ENCODE measurements at regions not wholly inside any gene's neighbourhood (a gene's known extent, or its start where the extent isn't known, plus 50 kb on each side); places are given as distances from the start of the nearest gene placed in this dataset.

- DNase-seq (ENCODE audit: low read depth in 1 of 2, low spot score in 1 of 2) = no peak
- TF ChIP-seq TFCP2L1 (CRISPR knock-in tag; IDR thresholded peaks at IDR 0.05) (no peak), HMGXB4 (CRISPR knock-in tag; IDR thresholded peaks at IDR 0.05; ENCODE audit: borderline replicate concordance) (no peak), HEYL (CRISPR knock-in tag; IDR thresholded peaks at IDR 0.05) (no peak), NFE2L2 (conservative IDR thresholded peaks at IDR 0.05; ENCODE audit: low read length) (no peak), JUN (IDR thresholded peaks at IDR 0.05) (no peak), JUNB (IDR thresholded peaks at IDR 0.05) (no peak), BHLHE40 (IDR thresholded peaks at IDR 0.05; ENCODE audit: low read depth, low read length) (no peak), MYC (IDR thresholded peaks at IDR 0.05; ENCODE audit: borderline replicate concordance, low read length) (no peak), ZFP36 (IDR thresholded peaks at IDR 0.05; ENCODE audit: borderline replicate concordance, partially characterized antibody) (no peak), SMC3 (IDR thresholded peaks at IDR 0.05) (no peak)
- TF ChIP-seq, protein P1, sequence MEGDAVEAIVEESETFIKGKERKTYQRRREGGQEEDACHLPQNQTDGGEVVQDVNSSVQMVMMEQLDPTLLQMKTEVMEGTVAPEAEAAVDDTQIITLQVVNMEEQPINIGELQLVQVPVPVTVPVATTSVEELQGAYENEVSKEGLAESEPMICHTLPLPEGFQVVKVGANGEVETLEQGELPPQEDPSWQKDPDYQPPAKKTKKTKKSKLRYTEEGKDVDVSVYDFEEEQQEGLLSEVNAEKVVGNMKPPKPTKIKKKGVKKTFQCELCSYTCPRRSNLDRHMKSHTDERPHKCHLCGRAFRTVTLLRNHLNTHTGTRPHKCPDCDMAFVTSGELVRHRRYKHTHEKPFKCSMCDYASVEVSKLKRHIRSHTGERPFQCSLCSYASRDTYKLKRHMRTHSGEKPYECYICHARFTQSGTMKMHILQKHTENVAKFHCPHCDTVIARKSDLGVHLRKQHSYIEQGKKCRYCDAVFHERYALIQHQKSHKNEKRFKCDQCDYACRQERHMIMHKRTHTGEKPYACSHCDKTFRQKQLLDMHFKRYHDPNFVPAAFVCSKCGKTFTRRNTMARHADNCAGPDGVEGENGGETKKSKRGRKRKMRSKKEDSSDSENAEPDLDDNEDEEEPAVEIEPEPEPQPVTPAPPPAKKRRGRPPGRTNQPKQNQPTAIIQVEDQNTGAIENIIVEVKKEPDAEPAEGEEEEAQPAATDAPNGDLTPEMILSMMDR (IDR thresholded peaks at IDR 0.05) = no peak
- TF ChIP-seq, protein P2, sequence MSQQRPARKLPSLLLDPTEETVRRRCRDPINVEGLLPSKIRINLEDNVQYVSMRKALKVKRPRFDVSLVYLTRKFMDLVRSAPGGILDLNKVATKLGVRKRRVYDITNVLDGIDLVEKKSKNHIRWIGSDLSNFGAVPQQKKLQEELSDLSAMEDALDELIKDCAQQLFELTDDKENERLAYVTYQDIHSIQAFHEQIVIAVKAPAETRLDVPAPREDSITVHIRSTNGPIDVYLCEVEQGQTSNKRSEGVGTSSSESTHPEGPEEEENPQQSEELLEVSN (IDR thresholded peaks at IDR 0.05; ENCODE audit: borderline replicate concordance, low read depth) = no peak
- POLR2A ChIA-PET = no interaction called here
- no peak for FAIRE-seq
- no peaks in the 10 kb centered on the region for H3K4me1 ChIP-seq
- WGBS (ENCODE audit: missing lambda C conversion rate) = 9% methylated on average over 5 of the region's 5 CpGs
- no peak overlapping the region for H3K4me3 ChIP-seq
- no peak overlapping the region for H3K4me2 ChIP-seq
- no peak for ATAC-seq
- no peak overlapping the region for H3K27ac ChIP-seq
- CTCF ChIA-PET = no interaction called here
- no peaks in the 10 kb centered on the region for H3K9me3 ChIP-seq
These were observed 1010.3 kb upstream of the TENM4 start for GRCh38 chr11:80451105-80451504.

GRCh38 chr11:80448709-80449108 lies 1007.9 kb upstream of the TENM4 start:
- no peaks in the 10 kb centered on the region for H3K4me1 ChIP-seq
- CTCF ChIA-PET = no interaction called here
- ATAC-seq (no peak), DNase-seq (ENCODE audit: low read depth in 1 of 2, low spot score in 1 of 2) (no peak), FAIRE-seq (no peak)
- H3K27ac ChIP-seq = no peak overlapping the region
- WGBS (ENCODE audit: missing lambda C conversion rate) = 4% methylated on average over 2 of the region's 2 CpGs
- H3K9me3 ChIP-seq = no peaks in the 10 kb centered on the region; the same call in 2 of the 3 replicates
- no peak overlapping the region for H3K4me3 ChIP-seq
- POLR2A ChIA-PET = no interaction called here
- no peak for TF ChIP-seq RFX5 (IDR thresholded peaks at IDR 0.05)
- no peak for TF ChIP-seq HMGXB4 (CRISPR knock-in tag; IDR thresholded peaks at IDR 0.05; ENCODE audit: borderline replicate concordance)
- H3K4me2 ChIP-seq = no peak overlapping the region

- no peak overlapping the region for H3K27ac ChIP-seq
- H3K4me2 ChIP-seq = no peak overlapping the region
- CTCF ChIA-PET = no interaction called here
- H3K9me3 ChIP-seq = no peaks in the 10 kb centered on the region; the same call in 2 of the 3 replicates
- no peak overlapping the region for H3K4me3 ChIP-seq
- TF ChIP-seq USF2 (IDR thresholded peaks at IDR 0.05) = no peak
- no peak for TF ChIP-seq HOXB13 (CRISPR knock-in tag; IDR thresholded peaks at IDR 0.05; ENCODE audit: low read depth)
- no peak for TF ChIP-seq NPAS2 (CRISPR knock-in tag; IDR thresholded peaks at IDR 0.05; ENCODE audit: borderline replicate concordance)
- no peak for TF ChIP-seq MAZ (IDR thresholded peaks at IDR 0.05; ENCODE audit: borderline replicate concordance, low read depth, low read length)
- TF ChIP-seq BHLHE40 (IDR thresholded peaks at IDR 0.05; ENCODE audit: low read depth, low read length) = no peak
- TF ChIP-seq, protein P3, sequence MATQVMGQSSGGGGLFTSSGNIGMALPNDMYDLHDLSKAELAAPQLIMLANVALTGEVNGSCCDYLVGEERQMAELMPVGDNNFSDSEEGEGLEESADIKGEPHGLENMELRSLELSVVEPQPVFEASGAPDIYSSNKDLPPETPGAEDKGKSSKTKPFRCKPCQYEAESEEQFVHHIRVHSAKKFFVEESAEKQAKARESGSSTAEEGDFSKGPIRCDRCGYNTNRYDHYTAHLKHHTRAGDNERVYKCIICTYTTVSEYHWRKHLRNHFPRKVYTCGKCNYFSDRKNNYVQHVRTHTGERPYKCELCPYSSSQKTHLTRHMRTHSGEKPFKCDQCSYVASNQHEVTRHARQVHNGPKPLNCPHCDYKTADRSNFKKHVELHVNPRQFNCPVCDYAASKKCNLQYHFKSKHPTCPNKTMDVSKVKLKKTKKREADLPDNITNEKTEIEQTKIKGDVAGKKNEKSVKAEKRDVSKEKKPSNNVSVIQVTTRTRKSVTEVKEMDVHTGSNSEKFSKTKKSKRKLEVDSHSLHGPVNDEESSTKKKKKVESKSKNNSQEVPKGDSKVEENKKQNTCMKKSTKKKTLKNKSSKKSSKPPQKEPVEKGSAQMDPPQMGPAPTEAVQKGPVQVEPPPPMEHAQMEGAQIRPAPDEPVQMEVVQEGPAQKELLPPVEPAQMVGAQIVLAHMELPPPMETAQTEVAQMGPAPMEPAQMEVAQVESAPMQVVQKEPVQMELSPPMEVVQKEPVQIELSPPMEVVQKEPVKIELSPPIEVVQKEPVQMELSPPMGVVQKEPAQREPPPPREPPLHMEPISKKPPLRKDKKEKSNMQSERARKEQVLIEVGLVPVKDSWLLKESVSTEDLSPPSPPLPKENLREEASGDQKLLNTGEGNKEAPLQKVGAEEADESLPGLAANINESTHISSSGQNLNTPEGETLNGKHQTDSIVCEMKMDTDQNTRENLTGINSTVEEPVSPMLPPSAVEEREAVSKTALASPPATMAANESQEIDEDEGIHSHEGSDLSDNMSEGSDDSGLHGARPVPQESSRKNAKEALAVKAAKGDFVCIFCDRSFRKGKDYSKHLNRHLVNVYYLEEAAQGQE (IDR thresholded peaks at IDR 0.05) = no peak
- 2% methylated on average over 2 of the region's 2 CpGs for WGBS (ENCODE audit: missing lambda C conversion rate)
- ATAC-seq (no peak), FAIRE-seq (no peak), DNase-seq (ENCODE audit: low read depth in 1 of 2, low spot score in 1 of 2) (no peak)
- no peaks in the 10 kb centered on the region for H3K4me1 ChIP-seq
- POLR2A ChIA-PET = no interaction called here
These were observed 1002.3 kb upstream of the TENM4 start for GRCh38 chr11:80443177-80443576.
